Heart left ventricle (tissue), 13 donors: ENCODE measurements at regions not wholly inside any gene's neighbourhood (a gene's known extent, or its start where the extent isn't known, plus 50 kb on each side); places are given as distances from the start of the nearest gene placed in this dataset.

ENCODE experiments used
- CTCF ChIP-seq, 12 donors: fragments of 200-600 bp; sonication (generic) in 4 of 12; IDR thresholded peaks; one replicate each; pipeline versions ENCODE4 v1.5.0 to v1.8.0; 2018 to 2022; ENCODE audit warnings: antibody characterized with exemption in 12 of 12, mild to moderate bottlenecking in 5 of 12
- POLR2A ChIP-seq, 2 donors: fragments of 450-650 bp; IDR thresholded peaks; one replicate each; pipeline ENCODE4 v1.6.1; 2017; ENCODE audit warnings: antibody characterized with exemption in 2 of 2, mild to moderate bottlenecking in 2 of 2, moderate library complexity in 2 of 2
- donor health status: ischemic (EF 13 %, LVEDD 7.1; RV severe dilation, severe dysfunction).
- donor health status: DM: no; HTN: yes; CAD: no.
- donor health status: DM: no; HTN: no; CAD: no.
- donor health status: ischemic (EF 25% LVEDD 6.9; RV normal size, moderate dysfunction).
- donor health status: ischemic (EF 25% LVEDD 5.7; RV mildly dilated, moderate dysfunction).
- donor health status: ischemic (EF 35%, LVEDD 5.7; RV mildly dilated, moderate dysfunction).
- donor health status: nonischemic (EF 11% LVEDD 7.7; RV severe dilation, severe dysfunction).
- donor health status: DM: yes; HTN: yes; CAD: no.
- donor health status: PGD.
- donor health status: ischemic (EF 29% LVEDD 5.4; RV normal size, mild dysfunction).
- donor health status: nonischemic (EF 23%, LVEDD 6.1; RV moderate dilation, normal function).

DNA sequence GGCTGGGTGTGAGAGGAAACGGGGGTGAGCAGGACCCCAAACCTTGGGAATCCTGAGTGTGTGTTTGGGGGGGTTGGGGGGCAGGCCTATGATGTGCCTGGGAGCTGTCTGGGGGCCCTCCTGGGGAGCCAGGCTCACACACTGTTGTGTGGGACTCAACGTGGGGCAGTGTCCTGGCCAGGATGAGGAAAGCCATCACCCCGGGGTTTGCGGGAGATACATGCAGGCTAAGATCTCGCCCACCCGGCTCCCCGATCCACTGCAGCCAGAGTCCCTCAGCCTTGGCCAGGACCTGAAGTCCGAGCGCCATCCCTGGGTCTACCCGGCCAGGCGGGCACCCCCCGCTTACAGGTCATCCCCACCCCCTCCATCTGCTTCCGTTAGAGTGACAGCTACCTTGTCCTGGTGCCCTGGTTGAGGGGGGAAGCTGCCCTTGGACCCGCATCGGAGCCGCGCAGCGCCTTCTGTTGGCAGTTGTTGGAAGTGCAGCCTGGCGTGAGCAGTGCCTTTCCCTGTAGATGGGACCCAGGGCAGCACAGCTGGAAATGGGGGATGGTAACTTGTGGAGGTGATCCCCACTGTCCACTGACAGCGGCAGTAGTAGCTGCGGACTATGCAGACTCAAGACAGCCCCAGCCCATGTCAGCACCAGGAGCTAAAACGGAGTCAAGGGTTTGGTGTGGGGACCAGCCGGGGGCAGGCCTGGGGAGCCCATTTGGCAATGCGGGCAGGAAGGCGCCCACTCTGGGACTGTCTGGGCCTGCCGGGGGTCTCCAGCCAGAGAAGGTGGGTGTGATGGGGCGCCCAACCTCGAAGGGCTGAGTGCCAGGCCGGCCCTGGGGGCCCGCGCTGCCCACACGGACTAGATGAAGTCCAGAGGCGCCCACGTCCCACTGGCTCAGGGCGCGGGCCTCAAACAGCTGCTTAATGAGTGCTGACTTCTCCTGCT, 885.6 kb upstream of the ZNF722 start:
- TF ChIP-seq CTCF (IDR thresholded peaks at IDR 0.05) (no peak), POLR2A (IDR thresholded peaks at IDR 0.05) (no peak)
